GM23338 (cell line): ENCODE measurements at regions not wholly inside any gene's neighbourhood (a gene's known extent, or its start where the extent isn't known, plus 50 kb on each side); places are given as distances from the start of the nearest gene placed in this dataset.

Source experiments
- ATAC-seq: fragments of 200-7000 bp; cut with Tn5 transposase; 3 replicates; pipeline ENCODE4 v1.9.1; 2020
- DNase-seq: peaks from one replicate; pipeline ENCODE4 v3.0.0-alpha.2; 2015; ENCODE audit warnings: low spot score
- H2AFZ ChIP-seq: fragments of 200-600 bp; sonication (generic); 2 replicates; pipeline ENCODE4 v1.8.0; 2016; ENCODE audit warnings: antibody characterized with exemption, mild to moderate bottlenecking, moderate library complexity
- H3F3A ChIP-seq: fragments of 200-600 bp; sonication (generic); replicated peaks from 2 replicates; pipeline ENCODE4 v1.8.0; 2017; ENCODE audit warnings: antibody characterized with exemption, mixed run types, low read depth
- H3K27ac ChIP-seq: fragments of 200-600 bp; sonication (generic); 2 replicates; pipeline ENCODE4 v1.6.1; 2016; ENCODE audit warnings: low read depth
- H3K27me3 ChIP-seq: fragments of 200-600 bp; sonication (generic); 2 replicates; pipeline ENCODE4 v1.8.0; 2016; ENCODE audit warnings: mild to moderate bottlenecking, mixed run types, moderate library complexity; ENCODE audit not compliant: insufficient read depth
- H3K36me3 ChIP-seq: fragments of 200-600 bp; sonication (generic); 2 replicates; pipeline ENCODE4 v1.8.0; 2016; ENCODE audit warnings: mild to moderate bottlenecking; ENCODE audit not compliant: insufficient read depth
- H3K4me1 ChIP-seq: fragments of 200-600 bp; sonication (generic); 2 replicates; pipeline ENCODE4 v1.8.0; 2016; ENCODE audit warnings: mild to moderate bottlenecking, moderate library complexity; ENCODE audit not compliant: insufficient read depth
- H3K4me2 ChIP-seq: fragments of 200-600 bp; sonication (generic); 2 replicates; pipeline ENCODE4 v1.7.1; 2017; ENCODE audit warnings: mixed run types
- H3K4me3 ChIP-seq: fragments of 200-600 bp; sonication (generic); 2 replicates; pipeline ENCODE4 v1.6.1; 2016; ENCODE audit warnings: mixed run types
- H3K79me2 ChIP-seq: fragments of 200-600 bp; sonication (generic); replicated peaks from 2 replicates; pipeline ENCODE4 v1.8.0; 2017; ENCODE audit warnings: mild to moderate bottlenecking; ENCODE audit not compliant: insufficient read depth
- H3K9me2 ChIP-seq: fragments of 200-600 bp; sonication (generic); 2 replicates; pipeline ENCODE4 v1.8.0; 2017; ENCODE audit not compliant: insufficient read depth
- H4K20me1 ChIP-seq: fragments of 200-600 bp; sonication (generic); replicated peaks from 2 replicates; pipeline ENCODE4 v1.8.0; 2017; ENCODE audit warnings: mild to moderate bottlenecking; ENCODE audit not compliant: insufficient read depth
- H3K27ac Mint-ChIP-seq: 2 replicates; pipeline ENCODE4 v1.8.0; 2020; ENCODE audit warnings: inconsistent platforms, mild to moderate bottlenecking, moderate library complexity, mixed read lengths
- H3K27me3 Mint-ChIP-seq: 3 replicates; pipeline ENCODE4 v1.8.0; 2022; ENCODE audit warnings: low read depth, mild to moderate bottlenecking, moderate library complexity, mixed read lengths, inconsistent platforms; ENCODE audit not compliant: insufficient read depth, poor library complexity
- H3K36me3 Mint-ChIP-seq: 3 replicates; pipeline ENCODE4 v1.8.0; 2021; ENCODE audit warnings: low read depth, mild to moderate bottlenecking, inconsistent platforms, moderate library complexity, mixed read lengths
- H3K4me1 Mint-ChIP-seq: 3 replicates; pipeline ENCODE4 v1.8.0; 2020; ENCODE audit warnings: mild to moderate bottlenecking, inconsistent platforms, mixed read lengths
- H3K4me3 Mint-ChIP-seq: 3 replicates; pipeline ENCODE4 v1.8.0; 2021; ENCODE audit warnings: moderate library complexity, mild to moderate bottlenecking, inconsistent platforms, mixed read lengths
- H3K9me3 Mint-ChIP-seq: 3 replicates; pipeline ENCODE4 v1.8.0; 2020; ENCODE audit warnings: moderate library complexity, mild to moderate bottlenecking, inconsistent platforms, mixed read lengths
- ETS1 ChIP-seq: IDR thresholded peaks from 2 replicates; pipeline ENCODE4 v1.6.1; 2016; ENCODE audit warnings: antibody characterized with exemption
- JUNB ChIP-seq: IDR thresholded peaks from one replicate; pipeline ENCODE4 v1.6.1; 2016; ENCODE audit warnings: antibody characterized with exemption; ENCODE audit not compliant: unreplicated experiment
- NANOG ChIP-seq: IDR thresholded peaks from 2 replicates; pipeline ENCODE4 v1.6.1; 2016; ENCODE audit warnings: antibody characterized with exemption, borderline replicate concordance
- REST ChIP-seq: IDR thresholded peaks from one replicate; pipeline ENCODE4 v1.6.1; 2018; ENCODE audit warnings: antibody characterized with exemption; ENCODE audit not compliant: unreplicated experiment
- STAT1 ChIP-seq: IDR thresholded peaks from one replicate; pipeline ENCODE4 v1.6.1; 2016; ENCODE audit warnings: antibody characterized with exemption; ENCODE audit not compliant: unreplicated experiment
- ZNF114 ChIP-seq: fragments of 250-450 bp; sonication (Bioruptor Pico); IDR thresholded peaks from 2 replicates; pipeline ENCODE4 v1.5.0; 2020; ENCODE audit warnings: mild to moderate bottlenecking, moderate library complexity
- ZNF331 ChIP-seq: fragments of 250-450 bp; sonication (Bioruptor Pico); IDR thresholded peaks from 2 replicates; pipeline ENCODE4 v1.5.0; 2020; ENCODE audit warnings: low read depth, mild to moderate bottlenecking, moderate library complexity

DNA sequence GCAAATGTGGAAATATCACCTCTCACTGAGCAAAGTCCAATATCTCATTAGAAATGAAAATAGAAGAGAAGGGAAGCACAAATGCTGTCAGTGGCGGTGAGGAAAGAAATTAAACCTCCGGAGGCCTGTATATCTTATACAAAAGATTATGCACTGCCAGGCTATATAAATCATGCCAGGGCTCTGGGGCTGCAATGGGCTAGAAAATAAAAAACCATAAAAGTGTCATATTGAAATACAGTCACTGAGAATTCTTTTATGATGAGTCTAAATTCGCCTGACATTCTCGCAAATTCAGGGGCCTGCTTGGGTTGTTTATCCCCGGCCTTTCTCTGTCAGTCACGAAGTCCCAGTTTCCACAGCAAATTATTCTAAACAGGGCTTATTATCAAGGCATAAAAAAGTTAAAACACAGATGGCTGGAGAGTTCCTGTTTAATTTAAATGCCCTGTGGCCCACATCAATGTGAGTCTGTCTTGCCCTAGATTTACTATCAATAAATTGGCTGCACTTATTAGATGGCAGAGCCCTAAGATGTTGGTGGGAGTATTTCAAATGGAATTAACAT is 193.8 kb downstream of the SNX10 start (continued):
- no peak for TF ChIP-seq ZNF331 (CRISPR knock-in tag)
- TF ChIP-seq NANOG: no peak
- TF ChIP-seq ETS1: no peak

GRCh38 chr7:26486153-26486552 is 194.5 kb downstream of the SNX10 start:
- TF ChIP-seq ZNF114 (CRISPR knock-in tag): no peak
- TF ChIP-seq REST: no peak
- no peak for TF ChIP-seq JUNB
- TF ChIP-seq STAT1: no peak
- no peak for TF ChIP-seq ETS1
- H3K27ac ChIP-seq: no peak overlapping the region
- Mint-ChIP-seq H3K4me3 (no peak overlapping the region), H3K4me1 (peaks cover 11% of the 10 kb centered on the region), H3K27ac (no peak overlapping the region), H3K27me3 (no peaks in the 10 kb centered on the region), H3K9me3 (no peaks in the 10 kb centered on the region; the same call in 2 of the 3 replicates), H3K36me3 (no peaks in the 10 kb centered on the region)
- no peaks in the 10 kb centered on the region for H3K9me2 ChIP-seq
- no peak overlapping the region for H2AFZ ChIP-seq
- no peaks in the 10 kb centered on the region for H3K27me3 ChIP-seq
- ATAC-seq: no peak
- no peak overlapping the region for H3K4me3 ChIP-seq
- DNase-seq: no peak
- no peak overlapping the region for H3K4me2 ChIP-seq
- no peaks in the 10 kb centered on the region for H3K36me3 ChIP-seq
- no peaks in the 10 kb centered on the region for H3F3A ChIP-seq
- 0 out of 2 replicates have a peak, but pooled peaks cover 4% of the 10 kb centered on the region for H3K4me1 ChIP-seq
- H3K79me2 ChIP-seq: no peaks in the 10 kb centered on the region
- no peaks in the 10 kb centered on the region for H4K20me1 ChIP-seq
